Panc1 (cell line): ENCODE measurements at regions not wholly inside any gene's neighbourhood (a gene's known extent, or its start where the extent isn't known, plus 50 kb on each side); places are given as distances from the start of the nearest gene placed in this dataset.

ENCODE experiments used
- ATAC-seq: fragments of 200-7000 bp; cut with Tn5 transposase; 2 replicates; pipeline ENCODE4 v1.9.1; 2020; ENCODE audit warnings: mild to moderate bottlenecking, moderate library complexity
- BruUV-seq: library from RNA; stranded (reverse); fragments of 400-500 nt; replicated peaks from 2 replicates; lab custom pipeline; 2021; lab: Mats Ljungman, UMichigan
- CTCF ChIA-PET: fragments of 300-600 bp; sonication (Branson Sonifier 250); formaldehyde crosslinking; loops from one replicate; lab custom pipeline; 2022; ENCODE audit warnings: antibody characterized with exemption; lab: Charles Lee
- POLR2A ChIA-PET: fragments of 300-600 bp; sonication (Branson Sonifier 250); formaldehyde crosslinking; loops from one replicate; lab custom pipeline; 2022; ENCODE audit warnings: antibody characterized with exemption; lab: Charles Lee
- DNase-seq: peaks from one replicate; pipeline ENCODE4 v3.0.0-alpha.2; 2010; ENCODE audit warnings: low read depth, low spot score
- H3K27ac ChIP-seq: 2 replicates; pipeline ENCODE4 v1.5.1; 2011; ENCODE audit warnings: mild to moderate bottlenecking, low read length, inconsistent platforms
- H3K27me3 ChIP-seq: fragments of 200-500 bp; sonication (Bioruptor generic); 2 replicates; pipeline ENCODE4 v1.6.0; 2014; ENCODE audit warnings: low read length, inconsistent platforms; ENCODE audit not compliant: control insufficient read depth, insufficient read depth
- H3K36me3 ChIP-seq: fragments of 200-500 bp; sonication (Bioruptor generic); 2 replicates; pipeline ENCODE4 v1.5.1; 2014; ENCODE audit warnings: inconsistent platforms, mild to moderate bottlenecking, low read length, moderate library complexity; ENCODE audit not compliant: control insufficient read depth, insufficient read depth
- H3K4me1 ChIP-seq: 2 replicates; pipeline ENCODE4 v1.5.1; 2011; ENCODE audit warnings: inconsistent platforms, mild to moderate bottlenecking, low read length, moderate library complexity; ENCODE audit not compliant: control insufficient read depth, insufficient read depth
- H3K4me3 ChIP-seq, 2 experiments: 2 replicates each; pipeline ENCODE4 v1.5.1; 2011 to 2012; ENCODE audit warnings: low read depth in 2 of 2, low read length in 2 of 2, mild to moderate bottlenecking in 2 of 2, inconsistent platforms in 1 of 2, moderate library complexity in 1 of 2
- H3K9me3 ChIP-seq: fragments of 200-500 bp; sonication (Bioruptor generic); 2 replicates; pipeline ENCODE4 v1.5.1; 2014; ENCODE audit warnings: low read depth, mild to moderate bottlenecking, inconsistent platforms, low read length, moderate library complexity; ENCODE audit not compliant: control insufficient read depth, insufficient read depth
- CTCF ChIP-seq: fragments of 450-650 bp; IDR thresholded peaks from 2 replicates; pipeline ENCODE4 v1.5.1; 2017; ENCODE audit warnings: mild to moderate bottlenecking
- POLR2AphosphoS5 ChIP-seq: IDR thresholded peaks from 2 replicates; pipeline ENCODE4 v1.6.1; 2012; ENCODE audit warnings: mild to moderate bottlenecking, low read depth, low read length, moderate library complexity
- REST ChIP-seq, 2 experiments: IDR thresholded peaks; 2 replicates each; pipeline ENCODE4 v1.6.1; 2011 to 2012; ENCODE audit warnings: low read depth in 2 of 2, control low read depth in 1 of 2, low read length in 1 of 2, mild to moderate bottlenecking in 1 of 2, moderate library complexity in 1 of 2; ENCODE audit not compliant: insufficient read depth in 1 of 2
- SIN3A ChIP-seq: IDR thresholded peaks from 2 replicates; pipeline ENCODE4 v1.6.1; 2012; ENCODE audit warnings: low read depth, mild to moderate bottlenecking, low read length, moderate library complexity, borderline replicate concordance; ENCODE audit not compliant: insufficient read depth
- TCF7L2 ChIP-seq: IDR thresholded peaks from 2 replicates; pipeline ENCODE4 v1.6.1; 2011; ENCODE audit warnings: mild to moderate bottlenecking, low read depth, low read length, inconsistent platforms
- in situ Hi-C: cut with HindIII; loops from 2 replicates; pipeline ENCODE4 v1.10.0; 2016; ENCODE audit warnings: low sequenced_read_pairs, low pct_unique_long_range_greater_than_20kb
- intact Hi-C: fragments of 100-400 bp; cut with micrococcal nuclease; formaldehyde crosslinking; loops from one replicate; pipeline ENCODE4 v1.10.0; 2022; ENCODE audit not compliant: unreplicated experiment

- TF ChIP-seq SIN3A (no peak), CTCF (no peak), POLR2AphosphoS5 (no peak), TCF7L2 (no peak), REST (IDR thresholded peaks at IDR 0.05; ENCODE audit: insufficient read depth in 1 of 2, low read depth in 2 of 2, low read length in 1 of 2) (no peak)
- ChIA-PET POLR2A (no interaction called here), CTCF (no interaction called here)
- H3K36me3 ChIP-seq: no peaks in the 10 kb centered on the region
- in situ Hi-C loops: no loop called here
- H3K9me3 ChIP-seq: no peaks in the 10 kb centered on the region
- ATAC-seq: no peak
- BruUV-seq: no TSS peak
- H3K27ac ChIP-seq: no peak overlapping the region
- H3K4me3 ChIP-seq: no peak overlapping the region
- intact Hi-C loops: no loop called here
- no peaks in the 10 kb centered on the region for H3K27me3 ChIP-seq
- no peak for DNase-seq
- H3K4me1 ChIP-seq: no peaks in the 10 kb centered on the region
Measured at GRCh38 chrX:79281775-79282174, 85.4 kb downstream of the ITM2A start.

- intact Hi-C loops: no loop called here
- ATAC-seq: no peak
- no peak overlapping the region for H3K27ac ChIP-seq
- in situ Hi-C loops: no loop called here
- ChIA-PET POLR2A (no interaction called here), CTCF (no interaction called here)
- DNase-seq: peak; percentile 4
- H3K4me3 ChIP-seq: no peak overlapping the region
- H3K9me3 ChIP-seq: no peaks in the 10 kb centered on the region
- BruUV-seq: no TSS peak
- H3K36me3 ChIP-seq: no peaks in the 10 kb centered on the region
- no peaks in the 10 kb centered on the region for H3K27me3 ChIP-seq
- TF ChIP-seq CTCF (peak; percentile 9; the same call in 1 of the 2 replicates), TCF7L2 (no peak)
- no peaks in the 10 kb centered on the region for H3K4me1 ChIP-seq
Measured at GRCh38 chrX:79270401-79270800, 96.7 kb downstream of the ITM2A start.

- ChIA-PET CTCF (no interaction called here), POLR2A (no interaction called here)
- H3K27ac ChIP-seq: no peak overlapping the region
- no peaks in the 10 kb centered on the region for H3K9me3 ChIP-seq
- TF ChIP-seq TCF7L2 (no peak), REST (IDR thresholded peaks at IDR 0.05; ENCODE audit: insufficient read depth in 1 of 2, low read depth in 2 of 2, low read length in 1 of 2) (no peak), SIN3A (no peak), POLR2AphosphoS5 (no peak), CTCF (no peak)
- no peak for DNase-seq
- H3K36me3 ChIP-seq: no peaks in the 10 kb centered on the region
- in situ Hi-C loops: no loop called here
- intact Hi-C loops: no loop called here
- no peak overlapping the region for H3K4me3 ChIP-seq
- H3K27me3 ChIP-seq: no peaks in the 10 kb centered on the region
- no peak for ATAC-seq
- no TSS peak for BruUV-seq
- H3K4me1 ChIP-seq: no peaks in the 10 kb centered on the region
Measured at GRCh38 chrX:79268788-79269187, 98.3 kb downstream of the ITM2A start.
